K562 (cell line): ENCODE measurements at regions not wholly inside any gene's neighbourhood (a gene's known extent, or its start where the extent isn't known, plus 50 kb on each side); places are given as distances from the start of the nearest gene placed in this dataset.

Experiments used
- ATAC-seq: fragments of 200-7000 bp; cut with Tn5 transposase; 3 replicates; pipeline ENCODE4 v1.9.1; 2020; ENCODE audit warnings: moderate library complexity
- BruUV-seq: library from RNA; stranded (reverse); fragments of 400-500 nt; replicated peaks from 2 replicates; lab custom pipeline; 2021; lab: Mats Ljungman, UMichigan
- CTCF ChIA-PET: fragments of 300-600 bp; formaldehyde crosslinking; extraction: SDS; loops from one replicate; lab custom pipeline; 2021; ENCODE audit warnings: low intra/inter-chr PET ratio; lab: Yijun Ruan, JAX
- POLR2A ChIA-PET: fragments of 300-600, 350-650 bp; sonication (Branson Sonifier 250); formaldehyde crosslinking; extraction: SDS; loops from one replicate; lab custom pipeline; 2021; ENCODE audit warnings: antibody characterized with exemption, inconsistent platforms; lab: Yijun Ruan, JAX
- DNase-seq, 4 experiments: peaks; one replicate each; pipeline versions ENCODE4 v3.0.0 to v3.0.0-alpha.2; 2011 to 2018; ENCODE audit warnings: low spot score in 3 of 4, mixed read lengths in 3 of 4; ENCODE audit errors: extremely low read depth in 1 of 4
- FAIRE-seq: peaks from 2 replicates; lab custom pipeline; 2011; peaks lifted over from hg19 to GRCh38; lab: Jason Lieb, UNC
- H2AFZ ChIP-seq: 2 replicates; pipeline ENCODE4 v1.6.0; 2011; ENCODE audit warnings: low read depth, low read length, control low read depth, inconsistent platforms
- H3K27ac ChIP-seq: fragments of 200-600 bp; 3 replicates; pipeline ENCODE4 v1.8.0; 2011; ENCODE audit warnings: low read depth, mild to moderate bottlenecking, control low read depth, inconsistent platforms, low read length, moderate library complexity, mixed read lengths; ENCODE audit errors: extremely low read depth
- H3K27me3 ChIP-seq, 2 experiments: fragments of 300-600 bp in 1 of 2; 2 replicates in 1 of 2; 3 replicates in 1 of 2; pipeline versions ENCODE4 v1.6.0 to v1.8.0; 2011; ENCODE audit warnings: inconsistent platforms in 2 of 2, low read length in 2 of 2, mild to moderate bottlenecking in 1 of 2, mixed read lengths in 1 of 2, moderate library complexity in 1 of 2; ENCODE audit not compliant: control insufficient read depth in 2 of 2, insufficient read depth in 2 of 2
- H3K36me3 ChIP-seq: fragments of 300-600 bp; 3 replicates; pipeline ENCODE4 v1.8.0; 2011; ENCODE audit warnings: mild to moderate bottlenecking, low read length, inconsistent platforms; ENCODE audit not compliant: control insufficient read depth, insufficient read depth
- H3K4me1 ChIP-seq, 2 experiments: fragments of 200-600 bp in 1 of 2; replicated peaks in 1 of 2; 2 replicates in 1 of 2; 3 replicates in 1 of 2; pipeline versions ENCODE4 v1.5.1 to v1.8.0; 2011; ENCODE audit warnings: inconsistent platforms in 2 of 2, low read length in 2 of 2, mild to moderate bottlenecking in 1 of 2, mixed read lengths in 1 of 2, moderate library complexity in 1 of 2; ENCODE audit not compliant: control insufficient read depth in 2 of 2, insufficient read depth in 2 of 2
- H3K4me2 ChIP-seq: 2 replicates; pipeline ENCODE4 v1.6.1; 2011; ENCODE audit warnings: low read length, control low read depth, inconsistent platforms, mixed read lengths; ENCODE audit not compliant: insufficient read depth
- H3K4me3 ChIP-seq: fragments of 200-600 bp; sonication (generic), shearing (Covaris generic); 2 replicates; pipeline ENCODE4 v1.5.1; 2016; ENCODE audit warnings: control low read depth, inconsistent platforms
- H3K79me2 ChIP-seq: fragments of 200-600 bp; 3 replicates; pipeline ENCODE4 v1.8.0; 2011; ENCODE audit warnings: low read length, inconsistent platforms; ENCODE audit not compliant: control insufficient read depth, insufficient read depth
- H3K9ac ChIP-seq, 2 experiments: 2 replicates each; pipeline versions ENCODE4 v1.6.0 to v1.6.1; 2011; ENCODE audit warnings: low read depth in 2 of 2, low read length in 2 of 2, control low read depth in 1 of 2, inconsistent platforms in 1 of 2, mild to moderate bottlenecking in 1 of 2, mixed read lengths in 1 of 2; ENCODE audit not compliant: insufficient read depth in 1 of 2
- H3K9me1 ChIP-seq: one replicate; pipeline ENCODE4 v1.6.0; 2011; ENCODE audit warnings: inconsistent platforms, mild to moderate bottlenecking, low read length, moderate library complexity; ENCODE audit not compliant: control insufficient read depth, insufficient read depth
- H3K9me3 ChIP-seq: replicated peaks from 2 replicates; pipeline ENCODE4 v1.5.1; 2011; ENCODE audit warnings: low read depth, low read length, inconsistent platforms; ENCODE audit not compliant: control insufficient read depth, insufficient read depth
- H4K20me1 ChIP-seq: replicated peaks from 2 replicates; pipeline ENCODE4 v1.6.1; 2011; ENCODE audit warnings: low read length, inconsistent platforms, mixed read lengths; ENCODE audit not compliant: control insufficient read depth, insufficient read depth
- POU5F1 ChIP-seq: fragments of 150-350 bp; IDR thresholded peaks from 2 replicates; pipeline ENCODE4 v1.6.1; 2014; ENCODE audit warnings: borderline replicate concordance, low read length, low read depth, mild to moderate bottlenecking; ENCODE audit not compliant: partially characterized antibody
- RAD21 ChIP-seq, 2 experiments: fragments of 250-450 bp in 1 of 2; fragments of 450-650 bp in 1 of 2; sonication (Bioruptor Pico) in 1 of 2; formaldehyde crosslinking in 1 of 2; IDR thresholded peaks in 1 of 2; conservative IDR thresholded peaks in 1 of 2; 2 replicates each; pipeline versions ENCODE4 v1.4.0 to v1.8.0; 2020 to 2022; ENCODE audit warnings: mild to moderate bottlenecking in 2 of 2, moderate library complexity in 1 of 2
- WGBS: fragments of 100-300 bp; shearing (Covaris generic); methylation state at CpG from one replicate; pipeline ENCODE4 v1.1.6; 2016; ENCODE audit warnings: low coverage, mixed read lengths; ENCODE audit not compliant: insufficient coverage; ENCODE audit errors: missing lambda C conversion rate; 5-methylcytosine and 5-hydroxymethylcytosine counted together
- in situ Hi-C: fragments of 300-500 bp; cut with MboI; formaldehyde crosslinking; loops from 4 replicates; pipeline ENCODE4 v1.15.0; 2018; ENCODE audit warnings: inconsistent platforms, mixed read lengths
- intact Hi-C: fragments of 100-400 bp; cut with micrococcal nuclease; formaldehyde crosslinking; loops from 2 replicates; pipeline ENCODE4 v1.14.2; 2022
- TF ChIP-seq, protein P1 (sequence below): fragments of 450-650 bp; formaldehyde crosslinking; conservative IDR thresholded peaks from 2 replicates; pipeline ENCODE4 v1.4.0; 2022; ENCODE audit warnings: mild to moderate bottlenecking, missing genetic modification characterization
- TF ChIP-seq, protein P2 (sequence below), 3 experiments: IDR thresholded peaks in 2 of 3; conservative IDR thresholded peaks in 1 of 3; 2 replicates each; pipeline ENCODE4 v1.5.1; 2011 to 2012; ENCODE audit warnings: low read length in 3 of 3, mild to moderate bottlenecking in 3 of 3, control low read depth in 2 of 3, improper control_type of control experiment in 1 of 3, inconsistent platforms in 1 of 3, low read depth in 1 of 3, mixed read lengths in 1 of 3, moderate library complexity in 1 of 3; ENCODE audit not compliant: insufficient read depth in 2 of 3
- TF ChIP-seq, protein P3 (sequence below): fragments of 250-450 bp; sonication (Bioruptor Pico); IDR thresholded peaks from 2 replicates; pipeline ENCODE4 v1.4.0; 2020; ENCODE audit warnings: mild to moderate bottlenecking

- Histone ChIP-seq H3K4me2 (no peak overlapping the region), H3K4me3 (no peak overlapping the region), H3K9me3 (no peaks in the 10 kb centered on the region), H3K79me2 (no peaks in the 10 kb centered on the region), H3K4me1 (no peaks in the 10 kb centered on the region), H3K27me3 (no peaks in the 10 kb centered on the region), H3K9me1 (no peaks in the 10 kb centered on the region), H3K36me3 (no peaks in the 10 kb centered on the region), H3K9ac (no peak overlapping the region), H4K20me1 (no peaks in the 10 kb centered on the region), H2AFZ (no peak overlapping the region), H3K27ac (no peak overlapping the region)
- CTCF ChIA-PET = no interaction called here
- BruUV-seq = no TSS peak
- WGBS = 3% methylated on average over 6 of the region's 11 CpGs
- intact Hi-C loops = no loop called here
- DNase-seq = peak in 2 of 4 experiments; percentile 15 to 17
- POLR2A ChIA-PET = interaction anchor here (0.6 kb wide), 1 partner anchor 616 kb away, joined by 3 read pairs; no protein-coding TSS in a partner anchor
- ATAC-seq = peak; percentile 66; the same call in 2 of the 3 replicates
- in situ Hi-C loops = no loop called here
- no peak for TF ChIP-seq POU5F1
- 0 out of 4 replicates have a peak, but pooled peaks of 1 of the 2 experiments have one; percentile 8 for TF ChIP-seq RAD21 (CRISPR knock-in tag; conservative IDR thresholded peaks at IDR 0.05 in 1 of 2, IDR thresholded peaks at IDR 0.05 in 1 of 2)
- TF ChIP-seq, protein P1, sequence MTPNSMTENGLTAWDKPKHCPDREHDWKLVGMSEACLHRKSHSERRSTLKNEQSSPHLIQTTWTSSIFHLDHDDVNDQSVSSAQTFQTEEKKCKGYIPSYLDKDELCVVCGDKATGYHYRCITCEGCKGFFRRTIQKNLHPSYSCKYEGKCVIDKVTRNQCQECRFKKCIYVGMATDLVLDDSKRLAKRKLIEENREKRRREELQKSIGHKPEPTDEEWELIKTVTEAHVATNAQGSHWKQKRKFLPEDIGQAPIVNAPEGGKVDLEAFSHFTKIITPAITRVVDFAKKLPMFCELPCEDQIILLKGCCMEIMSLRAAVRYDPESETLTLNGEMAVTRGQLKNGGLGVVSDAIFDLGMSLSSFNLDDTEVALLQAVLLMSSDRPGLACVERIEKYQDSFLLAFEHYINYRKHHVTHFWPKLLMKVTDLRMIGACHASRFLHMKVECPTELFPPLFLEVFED = no peak
- TF ChIP-seq, protein P2, sequence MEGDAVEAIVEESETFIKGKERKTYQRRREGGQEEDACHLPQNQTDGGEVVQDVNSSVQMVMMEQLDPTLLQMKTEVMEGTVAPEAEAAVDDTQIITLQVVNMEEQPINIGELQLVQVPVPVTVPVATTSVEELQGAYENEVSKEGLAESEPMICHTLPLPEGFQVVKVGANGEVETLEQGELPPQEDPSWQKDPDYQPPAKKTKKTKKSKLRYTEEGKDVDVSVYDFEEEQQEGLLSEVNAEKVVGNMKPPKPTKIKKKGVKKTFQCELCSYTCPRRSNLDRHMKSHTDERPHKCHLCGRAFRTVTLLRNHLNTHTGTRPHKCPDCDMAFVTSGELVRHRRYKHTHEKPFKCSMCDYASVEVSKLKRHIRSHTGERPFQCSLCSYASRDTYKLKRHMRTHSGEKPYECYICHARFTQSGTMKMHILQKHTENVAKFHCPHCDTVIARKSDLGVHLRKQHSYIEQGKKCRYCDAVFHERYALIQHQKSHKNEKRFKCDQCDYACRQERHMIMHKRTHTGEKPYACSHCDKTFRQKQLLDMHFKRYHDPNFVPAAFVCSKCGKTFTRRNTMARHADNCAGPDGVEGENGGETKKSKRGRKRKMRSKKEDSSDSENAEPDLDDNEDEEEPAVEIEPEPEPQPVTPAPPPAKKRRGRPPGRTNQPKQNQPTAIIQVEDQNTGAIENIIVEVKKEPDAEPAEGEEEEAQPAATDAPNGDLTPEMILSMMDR (IDR thresholded peaks at IDR 0.05 in 2 of 3, conservative IDR thresholded peaks at IDR 0.05 in 1 of 3; ENCODE audit: insufficient read depth in 2 of 3, low read depth in 1 of 3, low read length in 3 of 3) = peak; percentile 28 to 53 (median 37); a peak in 3 of 6 replicates
- TF ChIP-seq, protein P3, sequence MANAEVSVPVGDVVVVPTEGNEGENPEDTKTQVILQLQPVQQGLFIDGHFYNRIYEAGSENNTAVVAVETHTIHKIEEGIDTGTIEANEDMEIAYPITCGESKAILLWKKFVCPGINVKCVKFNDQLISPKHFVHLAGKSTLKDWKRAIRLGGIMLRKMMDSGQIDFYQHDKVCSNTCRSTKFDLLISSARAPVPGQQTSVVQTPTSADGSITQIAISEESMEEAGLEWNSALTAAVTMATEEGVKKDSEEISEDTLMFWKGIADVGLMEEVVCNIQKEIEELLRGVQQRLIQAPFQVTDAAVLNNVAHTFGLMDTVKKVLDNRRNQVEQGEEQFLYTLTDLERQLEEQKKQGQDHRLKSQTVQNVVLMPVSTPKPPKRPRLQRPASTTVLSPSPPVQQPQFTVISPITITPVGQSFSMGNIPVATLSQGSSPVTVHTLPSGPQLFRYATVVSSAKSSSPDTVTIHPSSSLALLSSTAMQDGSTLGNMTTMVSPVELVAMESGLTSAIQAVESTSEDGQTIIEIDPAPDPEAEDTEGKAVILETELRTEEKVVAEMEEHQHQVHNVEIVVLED (CRISPR knock-in tag) = no peak
- no peak for FAIRE-seq
Measured at GRCh38 chr22:48968201-48968959, 859.3 kb downstream of the BRD1 start.
